Esophagus squamous epithelium (tissue), 4 donors: ENCODE measurements at regions not wholly inside any gene's neighbourhood (a gene's known extent, or its start where the extent isn't known, plus 50 kb on each side); places are given as distances from the start of the nearest gene placed in this dataset.

Experiments
- POLR2A ChIP-seq, 4 donors: fragments of 450-650 bp; IDR thresholded peaks; one replicate each; pipeline ENCODE4 v1.6.1; 2017; ENCODE audit warnings: antibody characterized with exemption in 4 of 4, mild to moderate bottlenecking in 4 of 4, moderate library complexity in 3 of 4
- TF ChIP-seq, protein P1 (sequence below), 6 experiments: fragments of 450-650 bp in 4 of 6; fragments of 200-600 bp in 2 of 6; sonication (generic) in 2 of 6; IDR thresholded peaks; one replicate each; pipeline ENCODE4 v1.5.1; 2016 to 2019; ENCODE audit warnings: antibody characterized with exemption in 6 of 6, mild to moderate bottlenecking in 4 of 6, moderate library complexity in 4 of 6

DNA sequence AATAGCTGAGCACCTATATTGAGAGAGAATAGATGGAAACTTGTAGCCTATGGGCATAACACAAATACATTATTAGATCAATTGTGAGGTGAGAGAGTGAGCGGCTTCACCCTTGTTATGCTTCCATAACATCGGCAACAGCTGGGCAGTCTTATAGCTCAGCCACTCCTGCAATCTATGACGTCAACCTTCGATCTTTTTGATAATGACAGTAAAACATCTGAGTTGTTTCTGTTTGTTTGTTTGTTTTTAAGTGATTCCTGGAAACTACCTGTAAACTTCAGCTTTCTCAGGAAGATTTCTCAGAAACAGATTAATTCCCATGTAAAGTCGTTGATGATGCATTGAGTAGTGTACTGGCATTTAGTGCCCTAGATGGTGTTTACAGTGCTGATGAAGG lies 90.0 kb downstream of the DSEL start:
- TF ChIP-seq POLR2A (IDR thresholded peaks at IDR 0.05): no peak
- TF ChIP-seq, protein P1, sequence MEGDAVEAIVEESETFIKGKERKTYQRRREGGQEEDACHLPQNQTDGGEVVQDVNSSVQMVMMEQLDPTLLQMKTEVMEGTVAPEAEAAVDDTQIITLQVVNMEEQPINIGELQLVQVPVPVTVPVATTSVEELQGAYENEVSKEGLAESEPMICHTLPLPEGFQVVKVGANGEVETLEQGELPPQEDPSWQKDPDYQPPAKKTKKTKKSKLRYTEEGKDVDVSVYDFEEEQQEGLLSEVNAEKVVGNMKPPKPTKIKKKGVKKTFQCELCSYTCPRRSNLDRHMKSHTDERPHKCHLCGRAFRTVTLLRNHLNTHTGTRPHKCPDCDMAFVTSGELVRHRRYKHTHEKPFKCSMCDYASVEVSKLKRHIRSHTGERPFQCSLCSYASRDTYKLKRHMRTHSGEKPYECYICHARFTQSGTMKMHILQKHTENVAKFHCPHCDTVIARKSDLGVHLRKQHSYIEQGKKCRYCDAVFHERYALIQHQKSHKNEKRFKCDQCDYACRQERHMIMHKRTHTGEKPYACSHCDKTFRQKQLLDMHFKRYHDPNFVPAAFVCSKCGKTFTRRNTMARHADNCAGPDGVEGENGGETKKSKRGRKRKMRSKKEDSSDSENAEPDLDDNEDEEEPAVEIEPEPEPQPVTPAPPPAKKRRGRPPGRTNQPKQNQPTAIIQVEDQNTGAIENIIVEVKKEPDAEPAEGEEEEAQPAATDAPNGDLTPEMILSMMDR (IDR thresholded peaks at IDR 0.05): no peak
